Right cardiac atrium (tissue), 5 donors: ENCODE measurements at regions not wholly inside any gene's neighbourhood (a gene's known extent, or its start where the extent isn't known, plus 50 kb on each side); places are given as distances from the start of the nearest gene placed in this dataset.

ENCODE experiments used
- ATAC-seq, 2 donors: fragments of 200-7000 bp; cut with Tn5 transposase; one replicate each; pipeline versions ENCODE4 v1.8.0 to v1.9.1; 2020; ENCODE audit warnings: moderate library complexity in 2 of 2, mild to moderate bottlenecking in 1 of 2
- DNase-seq, 3 donors: peaks; one replicate each; pipeline ENCODE4 v3.0.0-alpha.2; 2020
- H3K27ac ChIP-seq: one replicate; pipeline ENCODE4 v1.5.1; 2013; ENCODE audit warnings: mild to moderate bottlenecking, low read length, control low read depth, moderate library complexity
- H3K27me3 ChIP-seq: one replicate; pipeline ENCODE4 v1.6.1; 2013; ENCODE audit not compliant: control insufficient read depth, insufficient read depth
- H3K4me1 ChIP-seq: one replicate; pipeline ENCODE4 v1.6.1; 2013; ENCODE audit warnings: low read length; ENCODE audit not compliant: control insufficient read depth, insufficient read depth
- H3K4me3 ChIP-seq: one replicate; pipeline ENCODE4 v1.5.1; 2013; ENCODE audit warnings: low read length, control low read depth
- H3K9me3 ChIP-seq: one replicate; pipeline ENCODE4 v1.6.1; 2013; ENCODE audit warnings: low read length; ENCODE audit not compliant: control insufficient read depth
- WGBS: extraction: QIAGEN DNeasy Blood & Tissue Kit; methylation state at CpG from one replicate; pipeline ENCODE4 v1.1.7; 2013; 5-methylcytosine and 5-hydroxymethylcytosine counted together
- intact Hi-C, 4 donors: fragments of 100-400 bp; cut with DNase I; formaldehyde crosslinking; loops; one replicate each; pipeline versions ENCODE4 v1.11.0 to v1.14.0; 2022 to 2023
- donor health status: healthy with polysubstance abuse.
- donor health status: DM: no; HTN: yes; CAD: no.
- donor health status: DM: no; HTN: no; CAD: no.
- donor health status: DM: no; HTN: yes; CAD: no; lungs with severe emphysema.
- donor health status: DM: yes; HTN: yes; CAD: no.

DNA sequence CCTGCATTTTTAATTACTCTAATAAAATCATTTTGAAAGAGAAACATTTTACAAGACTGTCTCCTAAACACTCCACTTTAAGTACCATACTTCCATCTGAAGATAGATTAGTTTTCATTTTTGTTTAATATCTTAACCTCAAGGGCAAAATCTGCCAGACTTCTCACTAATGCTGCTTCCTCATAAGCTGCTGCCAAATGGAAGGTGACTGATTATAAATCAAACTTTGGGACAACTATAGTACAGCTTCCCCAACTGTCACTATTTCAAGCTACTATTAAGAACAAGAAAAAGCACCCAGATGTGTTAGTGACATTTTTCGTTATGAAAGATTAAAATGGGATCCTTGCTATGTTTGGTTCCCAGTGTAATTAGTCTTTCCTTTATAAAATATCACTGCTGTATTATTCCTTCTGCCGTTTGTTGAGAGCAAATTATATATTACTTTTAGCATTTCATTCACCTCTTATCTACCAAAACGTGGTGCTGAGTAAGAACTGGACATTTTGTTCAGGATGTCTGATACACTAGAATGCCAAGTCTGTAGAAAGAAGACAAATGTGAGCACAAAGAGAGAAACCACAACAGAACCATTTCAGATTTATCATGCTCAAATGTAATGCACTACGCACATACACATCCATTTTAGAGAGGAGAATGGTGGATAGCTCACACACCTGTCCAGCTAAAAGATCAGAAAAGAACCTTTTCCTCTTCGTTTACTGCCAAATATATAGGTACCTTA is 312.2 kb upstream of the C11orf87 start:
- Histone ChIP-seq H3K4me1 (no peaks in the 10 kb centered on the region), H3K27ac (no peak overlapping the region), H3K4me3 (no peak overlapping the region), H3K27me3 (no peaks in the 10 kb centered on the region), H3K9me3 (no peaks in the 10 kb centered on the region)
- WGBS: 47% methylated on average over 5 of the region's 5 CpGs
- intact Hi-C loops: no loop called here
- no peak for DNase-seq
- ATAC-seq: no peak

GRCh38 chr11:109112261-109112660 is 309.7 kb upstream of the C11orf87 start:
- no peaks in the 10 kb centered on the region for H3K4me1 ChIP-seq
- 42% methylated on average over 2 of the region's 2 CpGs for WGBS
- H3K4me3 ChIP-seq: no peak overlapping the region
- no peak for DNase-seq
- ATAC-seq: no peak
- no peak overlapping the region for H3K27ac ChIP-seq
- intact Hi-C loops: no loop called here
- no peaks in the 10 kb centered on the region for H3K27me3 ChIP-seq
- H3K9me3 ChIP-seq: no peaks in the 10 kb centered on the region

DNA sequence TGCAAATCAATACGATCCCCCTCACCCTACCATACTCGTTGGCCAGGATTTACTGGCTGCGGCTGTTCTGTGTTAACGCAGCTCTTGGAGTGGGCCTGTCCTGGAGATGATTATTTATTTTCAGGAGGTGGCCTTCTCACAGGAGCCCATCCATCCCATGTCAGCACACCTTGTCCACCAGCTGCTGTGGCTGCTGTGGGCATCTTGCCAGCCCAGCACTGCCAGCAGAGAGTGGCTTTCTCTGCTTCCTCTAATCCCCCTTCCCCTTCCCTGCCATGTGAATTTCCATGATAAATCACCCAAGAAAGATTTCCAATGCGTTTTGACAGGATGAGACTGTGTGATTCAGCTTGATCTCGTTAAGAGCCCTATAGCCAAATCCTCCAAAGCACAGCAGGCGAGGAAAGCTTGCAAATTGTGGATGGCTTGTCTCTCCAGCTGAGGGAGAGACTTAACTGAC is 309.1 kb upstream of the C11orf87 start:
- intact Hi-C loops: no loop called here

DNA sequence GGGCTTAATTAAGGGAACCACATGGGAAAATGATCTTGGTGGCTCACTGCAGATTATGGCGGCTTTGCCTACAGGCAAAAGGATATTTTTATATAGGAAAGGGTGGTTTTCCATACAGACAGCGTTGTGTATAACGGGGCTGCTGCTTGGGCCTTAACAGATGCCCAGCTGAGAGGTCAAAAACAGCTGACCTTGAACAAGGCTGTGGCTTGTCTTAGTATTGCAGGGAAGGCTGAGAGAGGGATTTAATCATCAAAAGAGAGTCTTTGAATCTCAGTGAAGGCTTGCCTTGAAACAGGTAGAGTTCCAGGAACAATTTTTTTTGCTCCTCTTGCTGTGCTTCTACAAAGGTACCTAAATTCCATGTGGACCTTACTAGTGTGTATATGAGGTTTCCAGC is 301.6 kb upstream of the C11orf87 start:
- ATAC-seq: no peak
- intact Hi-C loops: no loop called here
- no peak for DNase-seq
- Histone ChIP-seq H3K27me3 (no peaks in the 10 kb centered on the region), H3K4me1 (no peaks in the 10 kb centered on the region), H3K4me3 (no peak overlapping the region), H3K9me3 (no peaks in the 10 kb centered on the region), H3K27ac (no peak overlapping the region)
- WGBS: 82% methylated on average over 3 of the region's 3 CpGs

More for the DNA sequence above, 309.1 kb upstream of the C11orf87 start:
- Histone ChIP-seq H3K4me3 (no peak overlapping the region), H3K4me1 (no peaks in the 10 kb centered on the region), H3K9me3 (no peaks in the 10 kb centered on the region), H3K27ac (no peak overlapping the region), H3K27me3 (no peaks in the 10 kb centered on the region)
- WGBS: 31% methylated on average over 7 of the region's 7 CpGs
- ATAC-seq (no peak), DNase-seq (peak in 1 of 3 donors; percentile 32)

- WGBS: 90% methylated on average over 5 of the region's 5 CpGs
- DNase-seq: no peak
Observed at GRCh38 chr11:109121173-109121932, 300.6 kb upstream of the C11orf87 start.

GRCh38 chr11:109123816-109124787 is 297.9 kb upstream of the C11orf87 start:
- Histone ChIP-seq H3K9me3 (no peaks in the 10 kb centered on the region), H3K27me3 (no peaks in the 10 kb centered on the region), H3K4me3 (no peak overlapping the region), H3K4me1 (no peaks in the 10 kb centered on the region), H3K27ac (no peak overlapping the region)
- ATAC-seq (peak; percentile 74 to 86), DNase-seq (peak; percentile 24 to 68 (median 55))
- intact Hi-C loops: no loop called here
- 41% methylated on average over 11 of the region's 11 CpGs for WGBS

More at GRCh38 chr11:109121173-109121932, 300.6 kb upstream of the C11orf87 start:
- ATAC-seq: no peak
- H3K4me3 ChIP-seq: no peak overlapping the region
- H3K4me1 ChIP-seq: no peaks in the 10 kb centered on the region
- intact Hi-C loops: no loop called here
- H3K27me3 ChIP-seq: no peaks in the 10 kb centered on the region
- no peaks in the 10 kb centered on the region for H3K9me3 ChIP-seq
- H3K27ac ChIP-seq: no peak overlapping the region

DNA sequence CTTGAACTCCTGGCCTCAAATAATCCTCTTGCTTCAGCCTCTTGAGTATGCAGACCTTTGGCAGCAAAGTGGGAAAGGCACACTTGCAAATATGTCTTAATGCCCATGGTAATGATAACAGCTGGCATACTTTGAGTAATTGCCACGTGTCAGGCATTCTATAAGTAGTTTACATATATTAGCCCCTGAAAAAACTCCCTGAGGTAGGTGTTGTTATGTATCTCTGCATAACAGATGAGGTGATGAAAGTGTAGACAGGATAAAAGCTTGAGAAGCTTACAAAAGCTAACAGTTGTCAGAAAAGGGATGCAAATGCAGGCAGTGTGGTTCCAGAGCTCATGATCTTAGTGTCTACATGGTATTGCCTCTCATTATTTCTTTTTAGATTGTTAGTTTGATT is 291.1 kb upstream of the C11orf87 start:
- 44% methylated on average over 1 of the region's 1 CpG for WGBS
- H3K27me3 ChIP-seq: no peaks in the 10 kb centered on the region
- DNase-seq (no peak), ATAC-seq (no peak)
- H3K4me1 ChIP-seq: no peaks in the 10 kb centered on the region
- intact Hi-C loops: no loop called here
- no peak overlapping the region for H3K27ac ChIP-seq
- H3K4me3 ChIP-seq: no peak overlapping the region
- no peaks in the 10 kb centered on the region for H3K9me3 ChIP-seq

DNA sequence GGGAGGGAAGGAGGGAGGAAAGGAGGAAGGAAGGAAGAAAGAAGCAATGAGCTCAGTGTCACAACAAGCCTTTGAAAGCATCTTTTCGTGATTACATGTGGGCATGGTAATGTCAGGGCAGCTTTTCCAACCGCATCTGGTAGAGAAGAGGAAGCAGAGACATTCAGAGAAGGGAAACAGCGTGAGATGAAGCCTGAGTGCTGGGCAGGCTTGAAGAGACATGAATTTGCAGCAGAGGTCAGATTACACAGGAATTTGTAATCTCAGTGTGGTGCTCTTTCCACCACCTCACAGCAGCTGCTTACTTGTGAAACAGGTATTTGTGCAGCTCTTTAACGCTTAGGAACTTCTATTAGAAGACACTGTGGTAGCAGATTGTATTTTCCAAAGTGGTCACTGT is 289.5 kb upstream of the C11orf87 start:
- 44% methylated on average over 4 of the region's 4 CpGs for WGBS
- DNase-seq (no peak), ATAC-seq (no peak)
- Histone ChIP-seq H3K4me3 (no peak overlapping the region), H3K27ac (no peak overlapping the region), H3K27me3 (no peaks in the 10 kb centered on the region), H3K4me1 (no peaks in the 10 kb centered on the region), H3K9me3 (no peaks in the 10 kb centered on the region)
- intact Hi-C loops: no loop called here

GRCh38 chr11:109133159-109133558 is 288.8 kb upstream of the C11orf87 start:
- H3K27me3 ChIP-seq: no peaks in the 10 kb centered on the region
- no peak overlapping the region for H3K27ac ChIP-seq
- H3K4me3 ChIP-seq: no peak overlapping the region
- ATAC-seq (no peak), DNase-seq (no peak)
- WGBS: 72% methylated on average over 4 of the region's 4 CpGs
- no peaks in the 10 kb centered on the region for H3K4me1 ChIP-seq
- no peaks in the 10 kb centered on the region for H3K9me3 ChIP-seq
- intact Hi-C loops: no loop called here

GRCh38 chr11:109135627-109136026 is 286.4 kb upstream of the C11orf87 start:
- H3K4me1 ChIP-seq: no peaks in the 10 kb centered on the region
- 76% methylated on average over 2 of the region's 2 CpGs for WGBS
- intact Hi-C loops: no loop called here
- no peaks in the 10 kb centered on the region for H3K9me3 ChIP-seq
- no peak overlapping the region for H3K27ac ChIP-seq
- no peak for ATAC-seq
- no peaks in the 10 kb centered on the region for H3K27me3 ChIP-seq
- no peak overlapping the region for H3K4me3 ChIP-seq
- no peak for DNase-seq
